Panc1 (cell line): ENCODE measurements at regions not wholly inside any gene's neighbourhood (a gene's known extent, or its start where the extent isn't known, plus 50 kb on each side); places are given as distances from the start of the nearest gene placed in this dataset.

Source experiments
- ATAC-seq: fragments of 200-7000 bp; cut with Tn5 transposase; 2 replicates; pipeline ENCODE4 v1.9.1; 2020; ENCODE audit warnings: mild to moderate bottlenecking, moderate library complexity
- BruUV-seq: library from RNA; stranded (reverse); fragments of 400-500 nt; replicated peaks from 2 replicates; lab custom pipeline; 2021; lab: Mats Ljungman, UMichigan
- CTCF ChIA-PET: fragments of 300-600 bp; sonication (Branson Sonifier 250); formaldehyde crosslinking; loops from one replicate; lab custom pipeline; 2022; ENCODE audit warnings: antibody characterized with exemption; lab: Charles Lee
- POLR2A ChIA-PET: fragments of 300-600 bp; sonication (Branson Sonifier 250); formaldehyde crosslinking; loops from one replicate; lab custom pipeline; 2022; ENCODE audit warnings: antibody characterized with exemption; lab: Charles Lee
- DNase-seq: peaks from one replicate; pipeline ENCODE4 v3.0.0-alpha.2; 2010; ENCODE audit warnings: low read depth, low spot score
- H3K27ac ChIP-seq: 2 replicates; pipeline ENCODE4 v1.5.1; 2011; ENCODE audit warnings: mild to moderate bottlenecking, low read length, inconsistent platforms
- H3K27me3 ChIP-seq: fragments of 200-500 bp; sonication (Bioruptor generic); 2 replicates; pipeline ENCODE4 v1.6.0; 2014; ENCODE audit warnings: low read length, inconsistent platforms; ENCODE audit not compliant: control insufficient read depth, insufficient read depth
- H3K36me3 ChIP-seq: fragments of 200-500 bp; sonication (Bioruptor generic); 2 replicates; pipeline ENCODE4 v1.5.1; 2014; ENCODE audit warnings: inconsistent platforms, mild to moderate bottlenecking, low read length, moderate library complexity; ENCODE audit not compliant: control insufficient read depth, insufficient read depth
- H3K4me1 ChIP-seq: 2 replicates; pipeline ENCODE4 v1.5.1; 2011; ENCODE audit warnings: inconsistent platforms, mild to moderate bottlenecking, low read length, moderate library complexity; ENCODE audit not compliant: control insufficient read depth, insufficient read depth
- H3K4me3 ChIP-seq, 2 experiments: 2 replicates each; pipeline ENCODE4 v1.5.1; 2011 to 2012; ENCODE audit warnings: low read depth in 2 of 2, low read length in 2 of 2, mild to moderate bottlenecking in 2 of 2, inconsistent platforms in 1 of 2, moderate library complexity in 1 of 2
- H3K9me3 ChIP-seq: fragments of 200-500 bp; sonication (Bioruptor generic); 2 replicates; pipeline ENCODE4 v1.5.1; 2014; ENCODE audit warnings: low read depth, mild to moderate bottlenecking, inconsistent platforms, low read length, moderate library complexity; ENCODE audit not compliant: control insufficient read depth, insufficient read depth
- POLR2AphosphoS5 ChIP-seq: IDR thresholded peaks from 2 replicates; pipeline ENCODE4 v1.6.1; 2012; ENCODE audit warnings: mild to moderate bottlenecking, low read depth, low read length, moderate library complexity
- SIN3A ChIP-seq: IDR thresholded peaks from 2 replicates; pipeline ENCODE4 v1.6.1; 2012; ENCODE audit warnings: low read depth, mild to moderate bottlenecking, low read length, moderate library complexity, borderline replicate concordance; ENCODE audit not compliant: insufficient read depth
- TCF7L2 ChIP-seq: IDR thresholded peaks from 2 replicates; pipeline ENCODE4 v1.6.1; 2011; ENCODE audit warnings: mild to moderate bottlenecking, low read depth, low read length, inconsistent platforms
- in situ Hi-C: cut with HindIII; loops from 2 replicates; pipeline ENCODE4 v1.10.0; 2016; ENCODE audit warnings: low sequenced_read_pairs, low pct_unique_long_range_greater_than_20kb
- intact Hi-C: fragments of 100-400 bp; cut with micrococcal nuclease; formaldehyde crosslinking; loops from one replicate; pipeline ENCODE4 v1.10.0; 2022; ENCODE audit not compliant: unreplicated experiment
- TF ChIP-seq, protein P1 (sequence below): fragments of 450-650 bp; IDR thresholded peaks from 2 replicates; pipeline ENCODE4 v1.5.1; 2017; ENCODE audit warnings: mild to moderate bottlenecking
- TF ChIP-seq, protein P2 (sequence below), 2 experiments: IDR thresholded peaks; 2 replicates each; pipeline ENCODE4 v1.6.1; 2011 to 2012; ENCODE audit warnings: low read depth in 2 of 2, control low read depth in 1 of 2, low read length in 1 of 2, mild to moderate bottlenecking in 1 of 2, moderate library complexity in 1 of 2; ENCODE audit not compliant: insufficient read depth in 1 of 2

DNA sequence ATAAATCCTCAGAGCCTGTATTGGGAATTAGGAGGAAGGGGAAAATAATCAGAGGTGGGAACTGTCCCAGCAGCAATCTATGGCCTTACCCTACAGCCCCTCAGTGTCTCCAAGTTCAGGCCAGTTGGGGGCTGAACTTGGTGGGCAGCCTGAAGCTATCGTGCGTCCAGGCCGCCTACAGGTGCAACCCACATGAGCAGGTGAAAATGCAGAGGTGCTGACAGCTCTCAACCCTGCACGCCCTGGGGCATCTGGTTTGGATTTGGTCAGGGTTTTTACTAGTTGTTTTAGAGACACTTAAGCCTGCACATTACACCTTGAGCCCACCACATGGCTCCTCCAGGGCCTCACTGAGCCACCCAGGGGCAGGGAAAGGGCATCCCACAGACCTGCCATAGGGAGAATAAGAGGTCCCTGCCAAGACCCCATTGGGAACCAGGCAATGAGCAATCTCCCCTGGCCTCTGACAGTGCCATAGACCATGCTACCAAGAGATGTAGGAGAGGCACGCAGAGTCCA lies 209.5 kb downstream of the FOXD2 start:
- Histone ChIP-seq H3K9me3 (no peaks in the 10 kb centered on the region), H3K27ac (no peak overlapping the region), H3K4me1 (no peaks in the 10 kb centered on the region), H3K36me3 (no peaks in the 10 kb centered on the region), H3K27me3 (no peaks in the 10 kb centered on the region), H3K4me3 (no peak overlapping the region)
- CTCF ChIA-PET = no interaction called here
- BruUV-seq = no TSS peak
- in situ Hi-C loops = no loop called here
- DNase-seq (no peak), ATAC-seq (no peak)
- intact Hi-C loops = no loop called here
- TF ChIP-seq, protein P1, sequence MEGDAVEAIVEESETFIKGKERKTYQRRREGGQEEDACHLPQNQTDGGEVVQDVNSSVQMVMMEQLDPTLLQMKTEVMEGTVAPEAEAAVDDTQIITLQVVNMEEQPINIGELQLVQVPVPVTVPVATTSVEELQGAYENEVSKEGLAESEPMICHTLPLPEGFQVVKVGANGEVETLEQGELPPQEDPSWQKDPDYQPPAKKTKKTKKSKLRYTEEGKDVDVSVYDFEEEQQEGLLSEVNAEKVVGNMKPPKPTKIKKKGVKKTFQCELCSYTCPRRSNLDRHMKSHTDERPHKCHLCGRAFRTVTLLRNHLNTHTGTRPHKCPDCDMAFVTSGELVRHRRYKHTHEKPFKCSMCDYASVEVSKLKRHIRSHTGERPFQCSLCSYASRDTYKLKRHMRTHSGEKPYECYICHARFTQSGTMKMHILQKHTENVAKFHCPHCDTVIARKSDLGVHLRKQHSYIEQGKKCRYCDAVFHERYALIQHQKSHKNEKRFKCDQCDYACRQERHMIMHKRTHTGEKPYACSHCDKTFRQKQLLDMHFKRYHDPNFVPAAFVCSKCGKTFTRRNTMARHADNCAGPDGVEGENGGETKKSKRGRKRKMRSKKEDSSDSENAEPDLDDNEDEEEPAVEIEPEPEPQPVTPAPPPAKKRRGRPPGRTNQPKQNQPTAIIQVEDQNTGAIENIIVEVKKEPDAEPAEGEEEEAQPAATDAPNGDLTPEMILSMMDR = no peak
- TF ChIP-seq POLR2AphosphoS5 = no peak
- TF ChIP-seq, protein P2, sequence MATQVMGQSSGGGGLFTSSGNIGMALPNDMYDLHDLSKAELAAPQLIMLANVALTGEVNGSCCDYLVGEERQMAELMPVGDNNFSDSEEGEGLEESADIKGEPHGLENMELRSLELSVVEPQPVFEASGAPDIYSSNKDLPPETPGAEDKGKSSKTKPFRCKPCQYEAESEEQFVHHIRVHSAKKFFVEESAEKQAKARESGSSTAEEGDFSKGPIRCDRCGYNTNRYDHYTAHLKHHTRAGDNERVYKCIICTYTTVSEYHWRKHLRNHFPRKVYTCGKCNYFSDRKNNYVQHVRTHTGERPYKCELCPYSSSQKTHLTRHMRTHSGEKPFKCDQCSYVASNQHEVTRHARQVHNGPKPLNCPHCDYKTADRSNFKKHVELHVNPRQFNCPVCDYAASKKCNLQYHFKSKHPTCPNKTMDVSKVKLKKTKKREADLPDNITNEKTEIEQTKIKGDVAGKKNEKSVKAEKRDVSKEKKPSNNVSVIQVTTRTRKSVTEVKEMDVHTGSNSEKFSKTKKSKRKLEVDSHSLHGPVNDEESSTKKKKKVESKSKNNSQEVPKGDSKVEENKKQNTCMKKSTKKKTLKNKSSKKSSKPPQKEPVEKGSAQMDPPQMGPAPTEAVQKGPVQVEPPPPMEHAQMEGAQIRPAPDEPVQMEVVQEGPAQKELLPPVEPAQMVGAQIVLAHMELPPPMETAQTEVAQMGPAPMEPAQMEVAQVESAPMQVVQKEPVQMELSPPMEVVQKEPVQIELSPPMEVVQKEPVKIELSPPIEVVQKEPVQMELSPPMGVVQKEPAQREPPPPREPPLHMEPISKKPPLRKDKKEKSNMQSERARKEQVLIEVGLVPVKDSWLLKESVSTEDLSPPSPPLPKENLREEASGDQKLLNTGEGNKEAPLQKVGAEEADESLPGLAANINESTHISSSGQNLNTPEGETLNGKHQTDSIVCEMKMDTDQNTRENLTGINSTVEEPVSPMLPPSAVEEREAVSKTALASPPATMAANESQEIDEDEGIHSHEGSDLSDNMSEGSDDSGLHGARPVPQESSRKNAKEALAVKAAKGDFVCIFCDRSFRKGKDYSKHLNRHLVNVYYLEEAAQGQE (IDR thresholded peaks at IDR 0.05; ENCODE audit: insufficient read depth in 1 of 2, low read depth in 2 of 2, low read length in 1 of 2) = no peak
- no peak for TF ChIP-seq TCF7L2
- no peak for TF ChIP-seq SIN3A
- POLR2A ChIA-PET = no interaction called here

DNA sequence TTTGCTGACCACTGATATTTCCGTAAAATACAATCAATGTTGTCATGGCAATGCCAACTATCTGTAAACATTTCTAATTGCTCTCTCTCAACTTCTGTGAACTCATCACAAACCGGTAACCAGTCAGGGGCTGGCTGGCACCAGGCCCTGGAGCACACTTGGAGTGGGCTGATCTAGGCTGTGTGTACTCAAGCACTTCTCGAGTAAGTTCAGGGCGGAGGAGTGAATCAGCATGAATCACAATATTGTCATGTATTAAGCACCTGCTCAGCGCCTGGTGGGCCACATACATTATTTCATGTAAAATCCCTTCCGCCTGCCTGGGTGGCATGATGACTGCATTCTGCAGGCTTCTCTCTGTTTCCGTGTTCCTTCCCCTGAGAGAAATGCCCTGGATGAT lies 212.4 kb downstream of the FOXD2 start:
- peak; percentile 72 for DNase-seq
- TF ChIP-seq, protein P1 = no peak
- no peak for TF ChIP-seq TCF7L2
- TF ChIP-seq POLR2AphosphoS5 = no peak
- TF ChIP-seq SIN3A = no peak
- TF ChIP-seq, protein P2 (IDR thresholded peaks at IDR 0.05; ENCODE audit: insufficient read depth in 1 of 2, low read depth in 2 of 2, low read length in 1 of 2) = no peak
- Histone ChIP-seq H3K27ac (no peak overlapping the region), H3K4me3 (no peak overlapping the region), H3K36me3 (no peaks in the 10 kb centered on the region), H3K4me1 (no peaks in the 10 kb centered on the region), H3K9me3 (no peaks in the 10 kb centered on the region), H3K27me3 (no peaks in the 10 kb centered on the region)
- POLR2A ChIA-PET = no interaction called here
- ATAC-seq = peak; percentile 75
- intact Hi-C loops = no loop called here
- CTCF ChIA-PET = no interaction called here
- BruUV-seq = no TSS peak
- in situ Hi-C loops = no loop called here
